GM12892 (cell line): ENCODE measurements at regions not wholly inside any gene's neighbourhood (a gene's known extent, or its start where the extent isn't known, plus 50 kb on each side); places are given as distances from the start of the nearest gene placed in this dataset.

Experiments used
- POLR2A ChIP-seq: IDR thresholded peaks from 2 replicates; pipeline ENCODE4 v1.6.1; 2011; ENCODE audit warnings: low read depth, low read length, control low read depth
- POLR2AphosphoS5 ChIP-seq: IDR thresholded peaks from 2 replicates; pipeline ENCODE4 v1.6.1; 2011; ENCODE audit warnings: low read depth, low read length, control low read depth
- TAF1 ChIP-seq: IDR thresholded peaks from 2 replicates; pipeline ENCODE4 v1.6.1; 2011; ENCODE audit warnings: low read depth, mild to moderate bottlenecking, control low read depth, low read length, borderline replicate concordance

- TF ChIP-seq POLR2A (no peak), POLR2AphosphoS5 (no peak), TAF1 (no peak)
These were observed 248.6 kb upstream of the GSE1 start for GRCh38 chr16:85364323-85365040.
